HG03175 (cell line): ENCODE measurements at regions not wholly inside any gene's neighbourhood (a gene's known extent, or its start where the extent isn't known, plus 50 kb on each side); places are given as distances from the start of the nearest gene placed in this dataset.

ENCODE experiments used
- ATAC-seq: cut with Tn5 transposase; IDR thresholded peaks from one replicate; pipeline ENCODE4 v1.9.1; 2021; ENCODE audit warnings: mild to moderate bottlenecking, moderate library complexity; ENCODE audit not compliant: unreplicated experiment

- no peak for ATAC-seq
These were observed 940.4 kb downstream of the GLUD2 start for GRCh38 chrX:121987835-121988234.

- ATAC-seq = no peak
These were observed 956.7 kb downstream of the GLUD2 start for GRCh38 chrX:122004127-122004526.

- no peak for ATAC-seq
These were observed 979.3 kb downstream of the GLUD2 start for GRCh38 chrX:122026665-122027064.

GRCh38 chrX:122046226-122046625, 998.8 kb downstream of the GLUD2 start:
- ATAC-seq = no peak

GRCh38 chrX:122046815-122047214, 999.4 kb downstream of the GLUD2 start:
- ATAC-seq = no peak

GRCh38 chrX:122047261-122047660, 999.9 kb downstream of the GLUD2 start:
- no peak for ATAC-seq

GRCh38 chrX:122055460-122055859, 1008.0 kb downstream of the GLUD2 start:
- no peak for ATAC-seq

- no peak for ATAC-seq
These were observed 1008.7 kb downstream of the GLUD2 start for GRCh38 chrX:122055979-122056715.

GRCh38 chrX:122076241-122076640, 1028.8 kb downstream of the GLUD2 start:
- no peak for ATAC-seq

- ATAC-seq = no peak
These were observed 1030.7 kb downstream of the GLUD2 start for GRCh38 chrX:122078079-122078478.

GRCh38 chrX:122087341-122087740, 1039.9 kb downstream of the GLUD2 start:
- no peak for ATAC-seq

GRCh38 chrX:122091571-122091970, 1044.2 kb downstream of the GLUD2 start:
- no peak for ATAC-seq

GRCh38 chrX:122092360-122092759, 1045.0 kb downstream of the GLUD2 start:
- ATAC-seq = no peak

- ATAC-seq = no peak
These were observed 1045.6 kb downstream of the GLUD2 start for GRCh38 chrX:122092978-122093377.

- no peak for ATAC-seq
These were observed 1047.2 kb downstream of the GLUD2 start for GRCh38 chrX:122094611-122095010.

GRCh38 chrX:122113376-122113775, 1066.0 kb downstream of the GLUD2 start:
- no peak for ATAC-seq

GRCh38 chrX:122113896-122114295, 1066.5 kb downstream of the GLUD2 start:
- no peak for ATAC-seq

- no peak for ATAC-seq
These were observed 1068.2 kb downstream of the GLUD2 start for GRCh38 chrX:122115604-122116003.

- ATAC-seq = no peak
These were observed 1064.7 kb upstream of the GRIA3 start for GRCh38 chrX:122119361-122119760.

GRCh38 chrX:122122274-122122673, 1061.8 kb upstream of the GRIA3 start:
- ATAC-seq = no peak

GRCh38 chrX:122133478-122133877, 1050.6 kb upstream of the GRIA3 start:
- no peak for ATAC-seq

- no peak for ATAC-seq
These were observed 1049.8 kb upstream of the GRIA3 start for GRCh38 chrX:122134291-122134690.

- no peak for ATAC-seq
These were observed 1049.0 kb upstream of the GRIA3 start for GRCh38 chrX:122135070-122135469.
